Suprapubic skin (tissue), 3 donors: ENCODE measurements at regions not wholly inside any gene's neighbourhood (a gene's known extent, or its start where the extent isn't known, plus 50 kb on each side); places are given as distances from the start of the nearest gene placed in this dataset.

ENCODE experiments used
- POLR2A ChIP-seq, 2 donors: fragments of 450-650 bp; IDR thresholded peaks; one replicate each; pipeline ENCODE4 v1.6.1; 2017; ENCODE audit warnings: antibody characterized with exemption in 2 of 2, mild to moderate bottlenecking in 2 of 2, moderate library complexity in 2 of 2
- TF ChIP-seq, protein P1 (sequence below), 2 donors: fragments of 200-600 bp in 1 of 2; fragments of 450-650 bp in 1 of 2; sonication (generic) in 1 of 2; IDR thresholded peaks; one replicate each; pipeline ENCODE4 v1.5.1; 2016 to 2019; ENCODE audit warnings: antibody characterized with exemption in 2 of 2, mild to moderate bottlenecking in 1 of 2, moderate library complexity in 1 of 2

DNA sequence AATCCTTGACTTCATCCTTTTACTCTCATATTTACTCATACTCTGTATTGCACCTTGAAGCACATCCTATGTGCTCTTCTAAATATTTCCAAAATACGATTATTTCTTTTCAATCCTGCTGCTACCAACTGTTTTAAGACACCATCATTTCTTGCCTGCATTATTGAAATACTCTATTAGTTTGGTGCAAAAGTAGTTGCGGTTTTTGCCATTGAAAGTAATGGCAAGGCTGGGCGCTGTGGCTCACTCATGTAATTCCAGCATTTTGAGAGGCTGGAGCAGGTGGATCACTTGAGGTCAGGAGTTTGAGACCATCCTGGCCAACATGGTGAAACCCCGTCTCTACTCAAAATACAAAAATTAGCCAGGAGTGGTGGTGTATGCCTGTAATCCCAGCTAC is 412.5 kb downstream of the KCNH5 start:
- TF ChIP-seq, protein P1, sequence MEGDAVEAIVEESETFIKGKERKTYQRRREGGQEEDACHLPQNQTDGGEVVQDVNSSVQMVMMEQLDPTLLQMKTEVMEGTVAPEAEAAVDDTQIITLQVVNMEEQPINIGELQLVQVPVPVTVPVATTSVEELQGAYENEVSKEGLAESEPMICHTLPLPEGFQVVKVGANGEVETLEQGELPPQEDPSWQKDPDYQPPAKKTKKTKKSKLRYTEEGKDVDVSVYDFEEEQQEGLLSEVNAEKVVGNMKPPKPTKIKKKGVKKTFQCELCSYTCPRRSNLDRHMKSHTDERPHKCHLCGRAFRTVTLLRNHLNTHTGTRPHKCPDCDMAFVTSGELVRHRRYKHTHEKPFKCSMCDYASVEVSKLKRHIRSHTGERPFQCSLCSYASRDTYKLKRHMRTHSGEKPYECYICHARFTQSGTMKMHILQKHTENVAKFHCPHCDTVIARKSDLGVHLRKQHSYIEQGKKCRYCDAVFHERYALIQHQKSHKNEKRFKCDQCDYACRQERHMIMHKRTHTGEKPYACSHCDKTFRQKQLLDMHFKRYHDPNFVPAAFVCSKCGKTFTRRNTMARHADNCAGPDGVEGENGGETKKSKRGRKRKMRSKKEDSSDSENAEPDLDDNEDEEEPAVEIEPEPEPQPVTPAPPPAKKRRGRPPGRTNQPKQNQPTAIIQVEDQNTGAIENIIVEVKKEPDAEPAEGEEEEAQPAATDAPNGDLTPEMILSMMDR (IDR thresholded peaks at IDR 0.05), result no peak
- TF ChIP-seq POLR2A (IDR thresholded peaks at IDR 0.05), result no peak
